Tibial artery (tissue), 4 donors: ENCODE measurements at regions not wholly inside any gene's neighbourhood (a gene's known extent, or its start where the extent isn't known, plus 50 kb on each side); places are given as distances from the start of the nearest gene placed in this dataset.

Experiments used
- DNase-seq, 2 donors: peaks; one replicate each; pipeline ENCODE4 v3.0.0-alpha.2; 2019
- H3K27ac ChIP-seq, 2 donors: fragments of 200-600 bp; sonication (generic) in 1 of 2; 1 replicate in 1 of 2; 2 replicates in 1 of 2; pipeline ENCODE4 v1.5.1; 2018 to 2019; ENCODE audit warnings: mild to moderate bottlenecking in 1 of 2
- H3K27me3 ChIP-seq, 2 donors: fragments of 200-600 bp; sonication (generic) in 1 of 2; one replicate each; pipeline versions ENCODE4 v1.5.1 to v1.6.0; 2016 to 2019
- H3K36me3 ChIP-seq, 3 donors: fragments of 200-600 bp; sonication (generic) in 2 of 3; one replicate each; pipeline ENCODE4 v1.5.1; 2016 to 2019; ENCODE audit warnings: mild to moderate bottlenecking in 2 of 3
- H3K4me1 ChIP-seq, 4 donors: fragments of 200-600 bp; sonication (generic) in 2 of 4; 1 replicate in 3 of 4; 2 replicates in 1 of 4; pipeline ENCODE4 v1.5.1; 2016 to 2019
- H3K4me3 ChIP-seq, 2 donors: fragments of 200-600 bp; sonication (generic) in 1 of 2; 1 replicate in 1 of 2; 2 replicates in 1 of 2; pipeline ENCODE4 v1.5.1; 2018 to 2019; ENCODE audit warnings: mild to moderate bottlenecking in 2 of 2
- H3K9me3 ChIP-seq, 3 donors: fragments of 200-600 bp; sonication (generic) in 1 of 3; one replicate each; pipeline ENCODE4 v1.5.1; 2016 to 2019
- CTCF ChIP-seq, 2 experiments: fragments of 200-600 bp in 1 of 2; fragments of 450-650 bp in 1 of 2; IDR thresholded peaks; one replicate each; pipeline ENCODE4 v1.5.1; 2017 to 2019; ENCODE audit warnings: antibody characterized with exemption in 2 of 2, mild to moderate bottlenecking in 1 of 2, moderate library complexity in 1 of 2
- intact Hi-C: fragments of 100-400 bp; cut with DNase I; formaldehyde crosslinking; loops from one replicate; pipeline ENCODE4 v1.15.0; 2023; ENCODE audit warnings: low total_unique reads

- Histone ChIP-seq H3K27me3 (no peaks in the 10 kb centered on the region), H3K36me3 (no peaks in the 10 kb centered on the region), H3K4me1 (no peaks in the 10 kb centered on the region), H3K27ac (no peak overlapping the region), H3K9me3 (no peaks in the 10 kb centered on the region), H3K4me3 (no peak overlapping the region)
- DNase-seq, result no peak
- intact Hi-C loops, result loop anchor here (10.0 kb wide), 1 partner anchor 190 kb away; the partner anchor contains the start of gene SEMA6A
- no peak for TF ChIP-seq CTCF (IDR thresholded peaks at IDR 0.05)
Observed at GRCh38 chr5:116764941-116765340, 190.3 kb upstream of the SEMA6A start.

GRCh38 chr5:116763987-116764866 is 189.6 kb upstream of the SEMA6A start:
- Histone ChIP-seq H3K36me3 (no peaks in the 10 kb centered on the region), H3K27me3 (no peaks in the 10 kb centered on the region), H3K4me3 (no peak overlapping the region), H3K27ac (no peak overlapping the region), H3K9me3 (no peaks in the 10 kb centered on the region), H3K4me1 (no peaks in the 10 kb centered on the region)
- DNase-seq, result no peak
- intact Hi-C loops, result loop anchor here (10.0 kb wide), 1 partner anchor 189 kb away; the partner anchor contains the start of gene SEMA6A
- TF ChIP-seq CTCF (IDR thresholded peaks at IDR 0.05), result no peak

- DNase-seq, result peak in 1 of 2 donors; percentile 47
- Histone ChIP-seq H3K36me3 (no peaks in the 10 kb centered on the region), H3K27ac (no peak overlapping the region), H3K27me3 (no peaks in the 10 kb centered on the region), H3K4me3 (no peak overlapping the region), H3K9me3 (no peaks in the 10 kb centered on the region), H3K4me1 (no peaks in the 10 kb centered on the region)
- intact Hi-C loops, result loop anchor here (10.0 kb wide), 1 partner anchor 185 kb away; the partner anchor contains the start of gene SEMA6A
- no peak for TF ChIP-seq CTCF (IDR thresholded peaks at IDR 0.05)
Observed at GRCh38 chr5:116759860-116760640, 185.4 kb upstream of the SEMA6A start.

GRCh38 chr5:116757326-116757725 is 182.7 kb upstream of the SEMA6A start:
- H3K27ac ChIP-seq, result no peak overlapping the region
- H3K4me3 ChIP-seq, result no peak overlapping the region
- TF ChIP-seq CTCF (IDR thresholded peaks at IDR 0.05), result no peak
- intact Hi-C loops, result no loop called here
- H3K36me3 ChIP-seq, result no peaks in the 10 kb centered on the region
- DNase-seq, result no peak
- no peaks in the 10 kb centered on the region for H3K9me3 ChIP-seq
- H3K27me3 ChIP-seq, result no peaks in the 10 kb centered on the region
- H3K4me1 ChIP-seq, result no peaks in the 10 kb centered on the region

GRCh38 chr5:116756531-116756930 is 181.9 kb upstream of the SEMA6A start:
- Histone ChIP-seq H3K27me3 (no peaks in the 10 kb centered on the region), H3K4me3 (no peak overlapping the region), H3K27ac (no peak overlapping the region), H3K36me3 (no peaks in the 10 kb centered on the region), H3K4me1 (no peaks in the 10 kb centered on the region), H3K9me3 (no peaks in the 10 kb centered on the region)
- DNase-seq, result no peak
- intact Hi-C loops, result no loop called here
- no peak for TF ChIP-seq CTCF (IDR thresholded peaks at IDR 0.05)
